HG03354 (cell line): ENCODE measurements at regions not wholly inside any gene's neighbourhood (a gene's known extent, or its start where the extent isn't known, plus 50 kb on each side); places are given as distances from the start of the nearest gene placed in this dataset.
"Not testable (repeated sequence)": the region's sequence is repeated elsewhere in the genome, so short reads cannot be mapped to it uniquely, and the experiment has no call there.

Experiments used
- ATAC-seq: cut with Tn5 transposase; IDR thresholded peaks from one replicate; pipeline ENCODE4 v1.9.1; 2021; ENCODE audit warnings: mild to moderate bottlenecking; ENCODE audit not compliant: unreplicated experiment, poor library complexity, severe bottlenecking

- ATAC-seq, result peak; percentile 78
These were observed 1013.1 kb downstream of the KCNMA1 start for GRCh38 chr10:76624470-76624869.

GRCh38 chr10:76621886-76622620, 1015.6 kb downstream of the KCNMA1 start:
- ATAC-seq, result no peak

DNA sequence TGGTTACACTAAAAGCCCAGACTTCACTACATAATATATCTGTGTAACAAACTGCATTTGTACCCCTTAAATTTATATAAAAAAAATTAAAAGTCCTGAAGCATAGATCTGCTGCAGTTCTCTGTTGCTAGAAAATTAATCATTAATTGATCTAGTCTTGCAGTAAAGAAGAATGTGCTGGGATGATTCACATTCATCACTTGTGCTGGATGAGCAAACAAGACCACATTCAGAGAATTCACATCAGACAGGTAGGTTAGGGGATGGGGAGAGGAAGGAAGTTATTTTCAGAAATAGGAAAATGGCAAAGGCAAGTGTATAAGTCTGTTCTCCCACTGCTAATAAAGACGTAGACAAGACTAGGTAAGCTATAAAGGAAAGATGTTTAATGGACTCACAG, 1019.0 kb downstream of the KCNMA1 start:
- ATAC-seq, result no peak

DNA sequence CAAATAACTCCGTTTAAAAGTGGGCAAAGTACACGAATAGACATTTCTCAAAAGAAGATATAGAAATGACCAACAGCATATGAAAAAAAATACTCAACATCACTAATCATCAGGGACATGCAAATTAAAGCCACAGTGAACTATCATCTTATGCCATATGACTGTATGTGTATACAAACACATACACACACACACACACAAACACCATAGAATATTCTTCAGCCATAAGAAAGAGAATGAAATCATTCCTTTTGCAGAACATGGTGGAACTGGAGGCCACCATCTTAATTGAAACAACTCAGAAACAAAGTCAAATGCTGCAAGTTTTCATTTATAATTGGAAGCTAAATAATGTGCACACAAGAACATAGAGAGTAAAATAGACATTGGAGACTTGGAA, 1019.4 kb downstream of the KCNMA1 start:
- ATAC-seq, result no peak

DNA sequence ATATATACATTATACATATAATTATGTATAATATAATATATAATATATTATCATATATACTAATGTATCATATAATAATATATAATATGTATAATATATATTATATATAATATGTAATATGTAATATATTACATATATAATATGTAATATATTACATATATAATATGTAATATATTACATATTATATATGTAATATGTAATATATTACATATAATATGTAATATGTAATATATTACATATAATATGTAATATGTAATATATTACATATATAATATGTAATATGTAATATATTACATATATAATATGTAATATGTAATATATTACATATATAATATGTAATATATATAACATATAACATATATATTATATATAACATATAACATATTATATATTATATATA, 1020.9 kb downstream of the KCNMA1 start:
- ATAC-seq, result not testable (repeated sequence)

- ATAC-seq, result no peak
These were observed 1022.6 kb downstream of the KCNMA1 start for GRCh38 chr10:76615049-76615448.
